NCI-H1694 (cell line): ENCODE measurements at regions not wholly inside any gene's neighbourhood (a gene's known extent, or its start where the extent isn't known, plus 50 kb on each side); places are given as distances from the start of the nearest gene placed in this dataset.

ENCODE experiments used
- DNase-seq: peaks from one replicate; lab custom pipeline; 2025; lab: John Stamatoyannopoulos, UW

DNA sequence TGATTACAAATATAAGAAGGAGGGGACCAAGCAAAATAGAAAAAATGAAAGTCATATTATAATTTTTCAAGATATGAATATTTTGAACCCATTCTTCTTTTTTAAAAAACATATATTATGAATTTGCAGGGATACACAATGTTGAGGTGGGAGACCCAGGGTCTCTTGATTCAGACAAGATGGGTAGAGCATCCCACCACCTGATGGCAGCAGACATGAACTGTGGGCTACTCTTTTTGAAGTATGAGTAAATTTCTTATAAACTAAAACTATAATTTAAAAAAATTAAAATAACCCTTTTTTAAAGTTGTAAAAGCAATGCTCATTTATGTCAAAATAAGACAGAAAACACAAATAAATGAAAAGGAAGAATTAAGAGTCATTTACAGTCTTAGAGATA lies 202.7 kb upstream of the PRICKLE1 start:
- DNase-seq, result no peak

- DNase-seq, result no peak
These were observed 201.9 kb upstream of the PRICKLE1 start for GRCh38 chr12:42791399-42791798.

GRCh38 chr12:42790761-42791151 lies 201.2 kb upstream of the PRICKLE1 start:
- DNase-seq, result no peak

GRCh38 chr12:42789808-42790760 lies 200.5 kb upstream of the PRICKLE1 start:
- DNase-seq, result no peak

- no peak for DNase-seq
These were observed 197.0 kb upstream of the PRICKLE1 start for GRCh38 chr12:42786400-42787148.

DNA sequence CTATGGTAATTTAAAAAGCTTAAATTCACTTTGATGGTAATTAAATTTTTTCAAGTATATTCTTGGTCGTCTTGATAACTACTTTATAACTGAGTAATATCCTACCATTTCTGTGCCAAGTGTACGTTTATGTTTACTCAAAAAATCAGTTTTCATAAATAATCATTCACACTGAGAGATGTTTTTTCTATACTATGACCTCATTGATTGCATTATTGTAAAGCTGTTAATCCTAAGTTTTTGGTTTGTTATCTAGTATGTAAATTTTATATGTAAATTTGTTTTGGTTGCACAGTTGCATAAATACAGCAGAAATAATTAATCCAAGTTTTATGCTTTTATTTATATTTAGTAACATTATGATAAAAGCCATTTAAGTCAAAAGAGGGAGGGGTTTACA lies 196.4 kb upstream of the PRICKLE1 start:
- DNase-seq, result no peak

DNA sequence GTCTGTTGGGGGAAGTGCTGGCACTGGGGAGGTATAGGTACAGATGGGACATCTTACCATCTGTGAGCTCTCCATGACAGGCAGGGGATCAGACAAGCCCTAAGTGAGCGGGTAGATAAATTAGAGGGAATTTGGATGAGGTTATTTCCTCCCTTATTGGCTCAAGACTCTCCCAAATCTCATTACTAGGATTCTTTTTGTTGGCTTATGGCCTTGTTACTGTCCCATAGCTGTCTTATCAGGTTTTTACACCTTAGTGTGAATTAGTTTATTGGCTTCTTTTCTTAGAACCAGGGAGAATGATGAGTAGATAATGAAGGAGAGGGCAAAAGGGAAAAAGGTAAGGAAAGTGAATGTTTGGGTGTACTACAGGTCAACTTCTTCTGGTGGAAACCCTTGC lies 191.1 kb upstream of the PRICKLE1 start:
- DNase-seq, result peak; percentile 28

DNA sequence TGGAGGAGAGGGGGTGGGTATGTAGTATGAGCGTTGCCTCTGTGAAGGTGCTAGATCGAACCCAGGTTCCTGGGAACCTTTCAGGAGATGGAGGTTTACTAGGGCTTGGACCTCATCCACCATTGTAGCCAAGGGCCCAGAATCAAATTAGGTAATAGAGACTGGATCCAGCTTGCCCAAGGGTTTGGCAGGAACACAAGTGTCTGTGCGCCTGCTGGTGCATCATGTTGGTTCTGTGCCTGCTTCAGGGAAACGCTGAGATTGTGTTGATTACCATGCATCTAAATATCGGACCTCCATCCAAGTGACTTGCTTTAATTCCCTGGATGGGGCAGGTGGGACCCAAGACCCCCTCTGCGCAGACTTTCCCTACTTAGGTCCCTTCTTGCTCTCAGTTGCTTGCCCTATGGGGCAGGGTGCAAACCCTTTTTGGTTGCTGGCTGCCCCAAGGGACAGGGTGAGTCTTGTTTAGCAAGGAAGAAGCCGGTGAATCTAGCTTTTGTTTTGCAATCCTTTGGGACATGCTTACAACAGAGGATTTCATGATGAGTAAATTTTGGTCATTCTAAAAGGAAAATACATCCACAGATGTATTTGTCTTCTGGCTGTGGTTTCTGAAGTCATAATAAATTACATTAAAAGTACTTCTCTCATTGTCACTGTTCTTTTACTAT lies 189.8 kb upstream of the PRICKLE1 start:
- DNase-seq, result no peak

- no peak for DNase-seq
These were observed 186.8 kb upstream of the PRICKLE1 start for GRCh38 chr12:42776396-42776795.

- DNase-seq, result no peak
These were observed 184.7 kb upstream of the PRICKLE1 start for GRCh38 chr12:42774238-42774637.

- DNase-seq, result no peak
These were observed 180.7 kb upstream of the PRICKLE1 start for GRCh38 chr12:42770261-42770660.

- DNase-seq, result no peak
These were observed 179.9 kb upstream of the PRICKLE1 start for GRCh38 chr12:42769455-42769854.

DNA sequence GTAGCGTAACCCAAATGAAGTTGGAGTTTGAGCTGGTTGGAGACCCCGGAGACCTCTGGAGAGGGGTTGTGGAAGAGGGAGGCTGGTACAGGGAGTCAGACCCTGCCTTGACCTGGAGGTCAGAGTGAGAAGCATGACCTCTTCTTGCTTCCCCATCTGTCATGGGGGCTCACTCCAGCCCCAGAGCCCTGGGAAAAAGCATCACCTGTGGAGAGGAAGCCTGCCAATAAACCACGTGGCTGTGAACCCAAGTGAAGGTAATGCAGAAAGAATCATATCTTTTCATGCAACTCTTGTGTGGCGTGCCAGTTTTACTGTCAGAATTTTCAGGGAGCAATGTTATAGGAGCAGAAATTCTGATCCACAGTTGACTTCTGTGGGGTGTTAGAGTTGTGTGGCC lies 178.5 kb upstream of the PRICKLE1 start:
- DNase-seq, result no peak

DNA sequence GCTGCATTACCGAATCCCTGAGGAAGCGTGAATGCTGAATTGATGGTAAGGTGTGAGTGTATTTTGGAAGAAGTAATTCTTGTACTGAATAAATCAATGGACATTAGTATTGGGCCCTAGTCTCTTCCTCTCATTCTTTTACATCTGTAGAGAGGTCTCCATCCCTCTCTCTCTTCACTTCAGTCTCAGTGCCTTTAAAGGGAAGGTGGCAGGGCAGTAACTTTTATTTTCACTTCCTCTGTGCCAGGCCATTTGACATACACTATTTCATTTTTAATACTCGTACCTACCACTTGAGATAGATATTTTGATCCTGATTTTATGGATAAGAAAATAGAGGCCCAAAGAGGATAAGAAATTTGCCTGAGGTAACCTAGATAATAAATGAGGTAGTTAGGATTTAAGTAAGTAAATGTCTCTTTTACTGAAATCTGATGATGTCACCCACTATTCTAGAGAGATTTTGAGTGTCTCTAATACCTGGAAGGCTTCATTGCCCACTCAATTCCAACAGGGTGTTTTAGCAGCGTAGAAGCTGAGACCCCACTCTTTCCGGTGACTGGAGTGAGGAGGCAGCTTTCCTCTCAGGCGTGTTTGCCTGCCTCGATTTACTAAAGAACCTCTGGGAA lies 177.9 kb upstream of the PRICKLE1 start:
- DNase-seq, result no peak

- no peak for DNase-seq
These were observed 177.2 kb upstream of the PRICKLE1 start for GRCh38 chr12:42766754-42767153.

DNA sequence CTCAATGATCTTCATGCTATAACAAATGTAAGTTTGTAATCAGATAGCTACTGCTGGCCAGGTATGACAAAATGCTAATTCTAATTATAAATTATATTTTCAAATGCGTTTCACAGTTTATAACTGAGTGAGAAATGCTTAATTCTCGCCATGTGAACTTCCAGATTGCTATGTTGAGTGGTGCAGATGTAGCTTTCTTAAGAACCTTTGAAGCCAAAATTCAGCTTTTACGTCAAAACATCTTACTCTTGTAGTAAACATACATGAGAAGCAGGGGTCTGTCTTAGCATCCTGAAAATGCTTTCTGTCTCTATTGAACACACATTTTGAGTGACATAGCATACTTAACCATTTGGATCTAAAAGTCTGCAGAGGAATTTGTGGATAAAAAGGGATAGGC lies 176.5 kb upstream of the PRICKLE1 start:
- DNase-seq, result no peak

DNA sequence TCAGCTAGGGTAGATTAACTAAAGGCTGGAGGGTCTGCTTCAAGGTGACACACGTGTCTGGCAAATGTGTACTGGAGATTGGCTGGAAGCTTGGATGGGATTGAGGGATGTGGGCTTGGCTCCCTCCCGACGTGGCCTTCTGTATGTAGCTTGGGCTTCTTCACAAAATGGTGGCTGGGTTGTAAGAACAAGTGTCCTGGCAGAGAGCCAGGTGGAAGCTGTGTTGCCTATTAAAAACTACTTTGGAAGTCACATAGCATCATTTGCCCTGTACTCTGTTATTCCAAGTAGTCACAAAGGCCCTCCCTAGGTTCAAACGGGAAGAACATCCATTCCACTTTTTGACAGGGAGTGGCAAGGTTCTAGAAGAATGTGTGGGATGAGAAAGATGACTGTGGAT lies 174.1 kb upstream of the PRICKLE1 start:
- DNase-seq, result no peak

GRCh38 chr12:42762395-42762925 lies 172.9 kb upstream of the PRICKLE1 start:
- no peak for DNase-seq

GRCh38 chr12:42761601-42762350 lies 172.2 kb upstream of the PRICKLE1 start:
- no peak for DNase-seq

- no peak for DNase-seq
These were observed 171.5 kb upstream of the PRICKLE1 start for GRCh38 chr12:42761086-42761485.

- DNase-seq, result no peak
These were observed 171.0 kb upstream of the PRICKLE1 start for GRCh38 chr12:42760550-42760949.
